ENCODE measurements at regions not wholly inside any gene's neighbourhood (a gene's known extent, or its start where the extent isn't known, plus 50 kb on each side); places are given as distances from the start of the nearest gene placed in this dataset.
"Not testable (repeated sequence)": the region's sequence is repeated elsewhere in the genome, so short reads cannot be mapped to it uniquely, and the experiment has no call there.

DNA sequence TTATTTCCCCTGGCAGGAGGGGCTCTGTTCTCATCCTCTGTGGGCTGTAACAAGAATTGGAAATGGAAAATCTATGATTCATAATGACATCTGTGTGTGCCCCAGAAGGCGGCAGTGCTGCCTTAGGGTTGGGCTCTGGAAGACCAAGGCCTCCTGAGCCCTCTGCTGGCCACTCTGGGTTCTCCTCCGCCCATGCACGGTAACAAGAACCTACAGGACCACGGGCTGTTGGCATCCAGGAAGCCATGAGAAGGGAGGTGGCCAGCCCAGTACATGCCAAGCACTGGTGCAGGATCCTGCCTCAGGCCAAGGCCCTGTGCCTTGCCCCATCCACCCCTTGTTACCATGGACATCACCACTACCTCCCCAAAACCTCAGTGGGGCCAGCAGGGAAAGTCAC is 454.2 kb downstream of the TP53TG3F start:
- not testable (repeated sequence) for H4K20me1 ChIP-seq, H3K9me3 ChIP-seq, H3K4me3 ChIP-seq, H3K27me3 ChIP-seq, H3K27ac ChIP-seq, H3K4me1 ChIP-seq, H3K9ac ChIP-seq, H3K4me2 ChIP-seq, H3K36me3 ChIP-seq

DNA sequence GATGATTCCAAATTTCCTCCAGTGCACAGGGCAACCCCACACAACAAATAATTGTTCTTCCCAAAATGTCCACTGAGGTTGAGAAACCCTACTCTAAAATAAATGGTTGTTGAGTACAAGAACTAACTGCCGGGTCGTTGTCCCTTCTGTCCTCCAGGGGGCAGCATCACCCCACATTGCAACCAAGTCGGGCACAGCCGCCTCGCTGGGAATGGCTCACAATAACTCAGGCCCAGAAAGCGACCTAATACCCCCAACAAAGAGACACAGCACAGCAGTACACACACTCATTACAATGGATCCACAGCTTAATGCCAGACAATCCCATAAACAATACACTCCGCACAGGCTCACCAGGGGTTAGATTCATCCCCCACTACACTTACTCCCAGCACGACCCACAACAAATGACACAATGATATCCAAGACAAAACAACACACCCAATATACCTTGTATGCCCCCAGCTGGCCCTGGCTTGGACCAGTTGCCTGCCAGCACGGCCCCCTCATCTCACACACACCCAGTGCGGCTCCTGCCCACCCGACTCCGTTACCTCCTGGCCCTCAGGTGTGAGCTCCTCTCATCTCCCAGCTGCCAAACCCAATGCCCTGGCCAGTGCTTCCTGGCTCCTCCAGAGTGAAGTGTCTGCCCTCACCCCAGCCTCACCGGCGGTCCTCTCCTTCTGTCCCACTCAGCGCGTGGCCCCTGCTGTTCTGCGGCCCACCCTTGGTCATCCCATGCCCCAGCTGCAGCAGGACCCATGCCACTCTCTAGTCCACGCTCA is 461.5 kb downstream of the TP53TG3F start:
- not testable (repeated sequence) for H3K9me3 ChIP-seq, H3K27ac ChIP-seq, H3K4me1 ChIP-seq, H4K20me1 ChIP-seq, H3K4me3 ChIP-seq, H3K27me3 ChIP-seq, H3K9ac ChIP-seq, H3K4me2 ChIP-seq, H3K36me3 ChIP-seq

DNA sequence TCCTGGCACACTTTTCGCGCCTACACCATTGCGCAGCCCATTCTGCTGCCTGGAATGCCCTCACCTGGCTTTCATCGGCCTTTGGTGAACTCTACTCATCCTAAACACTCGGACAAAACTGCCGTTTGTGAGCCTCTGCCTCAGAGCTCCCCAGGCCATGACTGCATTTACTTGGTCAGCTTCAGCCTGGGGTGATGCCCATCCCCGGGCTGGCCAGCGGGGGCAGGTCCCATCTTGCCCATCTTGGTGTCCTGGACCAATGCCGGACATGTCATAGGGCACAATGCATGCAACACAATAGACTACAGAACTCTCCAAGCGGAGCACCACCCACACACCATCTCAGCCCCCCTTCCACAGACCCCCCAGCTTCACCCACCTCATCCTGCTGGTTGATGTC is 463.5 kb downstream of the TP53TG3F start:
- not testable (repeated sequence) for H3K4me3 ChIP-seq, H4K20me1 ChIP-seq

DNA sequence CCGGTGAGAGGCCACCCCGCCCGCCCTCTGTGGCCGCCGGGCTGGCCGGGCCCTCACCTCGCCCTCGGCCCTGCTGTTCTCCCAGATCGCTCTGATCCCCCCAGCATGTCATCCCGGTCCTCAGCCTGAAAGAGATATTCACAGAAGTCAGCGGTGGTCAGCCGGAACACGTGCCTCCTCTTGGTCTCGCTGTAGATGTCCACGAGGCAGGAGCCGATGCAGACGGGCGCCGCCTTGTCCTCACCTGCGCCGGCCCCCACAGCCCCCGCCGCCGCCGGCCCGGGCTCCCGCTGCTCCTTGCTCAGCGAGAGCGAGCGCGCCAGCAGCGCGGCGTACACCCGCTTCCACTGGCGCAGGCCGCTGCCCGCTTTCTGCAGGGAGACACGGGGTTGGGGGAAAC is 468.6 kb downstream of the TP53TG3F start:
- H4K20me1 ChIP-seq = not testable (repeated sequence)

More for the DNA sequence above, 463.5 kb downstream of the TP53TG3F start:
- not testable (repeated sequence) for H3K36me3 ChIP-seq, H3K4me1 ChIP-seq, H3K4me2 ChIP-seq, H3K27ac ChIP-seq, H3K27me3 ChIP-seq, H3K9me3 ChIP-seq, H3K9ac ChIP-seq

DNA sequence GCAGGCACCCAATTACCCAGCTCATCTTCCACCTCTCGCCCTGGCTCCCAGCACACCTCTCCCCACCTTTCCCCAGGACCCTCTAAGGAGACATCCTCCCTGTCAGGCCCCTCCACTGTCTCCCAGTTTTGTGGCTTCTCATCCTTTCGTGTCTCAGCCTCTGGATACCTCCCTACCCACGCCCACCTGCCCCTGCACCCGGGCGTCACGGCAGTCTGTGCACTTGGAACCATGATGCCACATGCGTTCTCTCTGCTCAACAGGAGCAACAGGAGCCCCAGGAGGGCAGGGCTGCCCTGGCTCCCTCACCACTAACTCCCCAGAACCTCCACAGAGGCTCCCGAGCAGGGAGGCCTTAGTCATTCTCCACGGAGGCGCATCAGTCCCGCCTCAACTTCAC is 472.8 kb downstream of the TP53TG3F start:
- not testable (repeated sequence) for H3K4me1 ChIP-seq, H3K9me3 ChIP-seq, H3K9ac ChIP-seq

More for the DNA sequence above, 468.6 kb downstream of the TP53TG3F start:
- not testable (repeated sequence) for H3K4me1 ChIP-seq, H3K27me3 ChIP-seq, H3K27ac ChIP-seq, H3K4me3 ChIP-seq, H3K4me2 ChIP-seq, H3K36me3 ChIP-seq, H3K9me3 ChIP-seq, H3K9ac ChIP-seq

DNA sequence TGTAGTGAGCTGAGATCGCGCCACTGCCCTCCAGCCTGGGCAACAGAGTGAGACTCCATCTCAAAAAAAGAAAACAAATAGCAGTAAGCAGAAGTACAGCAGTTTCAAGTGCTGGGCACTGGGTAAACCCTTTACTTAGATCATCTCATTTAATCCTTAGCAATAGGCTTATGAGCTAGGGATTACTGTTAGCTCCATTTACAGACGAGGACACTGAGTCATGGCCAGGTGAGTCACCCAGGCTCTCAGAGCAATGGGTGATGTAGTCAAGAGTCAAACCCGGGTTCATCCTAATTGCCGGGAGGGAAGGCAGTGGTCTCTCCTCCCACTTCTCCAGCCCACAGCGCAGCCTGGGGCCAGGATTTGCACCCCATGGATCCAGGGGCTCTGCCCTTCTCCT is 473.6 kb downstream of the TP53TG3F start:
- not testable (repeated sequence) for H3K4me3 ChIP-seq, H3K27me3 ChIP-seq, H3K4me2 ChIP-seq, H3K4me1 ChIP-seq, H3K27ac ChIP-seq, H3K9ac ChIP-seq, H3K36me3 ChIP-seq, H3K9me3 ChIP-seq, H4K20me1 ChIP-seq

More for the DNA sequence above, 472.8 kb downstream of the TP53TG3F start:
- not testable (repeated sequence) for H4K20me1 ChIP-seq, H3K36me3 ChIP-seq, H3K4me2 ChIP-seq, H3K27me3 ChIP-seq, H3K27ac ChIP-seq, H3K4me3 ChIP-seq

DNA sequence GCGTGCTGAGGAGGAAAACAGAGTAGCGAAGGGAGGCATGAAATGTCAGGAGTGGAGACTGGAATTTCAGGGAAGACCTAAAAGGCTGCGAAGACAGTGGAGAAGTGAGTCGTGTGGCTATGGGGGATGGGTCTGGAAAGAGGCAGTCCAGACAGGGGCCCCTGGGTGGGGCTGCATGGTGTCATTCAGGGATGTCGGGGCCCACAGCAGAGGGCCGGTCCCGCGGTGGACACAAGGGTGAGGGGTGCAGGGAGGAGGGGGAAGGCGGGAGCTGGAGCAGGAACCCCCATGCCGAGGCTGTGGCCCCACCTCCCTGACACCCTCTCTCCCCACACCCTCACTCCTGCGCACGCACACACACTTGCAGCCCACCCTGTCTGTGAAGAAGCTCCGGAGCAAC is 476.4 kb downstream of the TP53TG3F start:
- not testable (repeated sequence) for H3K4me3 ChIP-seq, H3K27ac ChIP-seq, H3K9me3 ChIP-seq, H4K20me1 ChIP-seq, H3K9ac ChIP-seq, H3K27me3 ChIP-seq, H3K4me1 ChIP-seq, H3K36me3 ChIP-seq, H3K4me2 ChIP-seq

DNA sequence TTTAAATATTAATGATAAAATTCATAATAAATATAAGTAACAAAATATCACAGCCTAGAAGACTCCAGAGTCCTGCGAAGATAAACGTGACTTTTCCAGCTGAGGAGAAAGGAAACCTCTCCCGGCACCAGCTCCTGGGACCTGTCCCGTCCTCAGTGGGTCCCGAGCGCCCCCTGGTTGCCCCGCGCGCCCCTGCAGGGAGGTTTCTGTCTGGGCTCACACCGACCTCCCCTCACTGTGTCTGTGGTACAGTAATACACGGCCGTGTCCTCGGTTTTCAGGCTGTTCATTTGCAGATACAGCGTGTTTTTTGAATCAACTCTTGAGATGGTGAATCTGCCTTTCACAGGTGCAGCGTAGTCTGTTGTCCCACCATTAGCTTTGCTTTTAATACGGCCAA is 478.7 kb downstream of the TP53TG3F start:
- H3K27ac ChIP-seq, H4K20me1 ChIP-seq, H3K9me3 ChIP-seq, H3K9ac ChIP-seq, H3K4me1 ChIP-seq, H3K27me3 ChIP-seq, H3K4me3 ChIP-seq, H3K36me3 ChIP-seq, H3K4me2 ChIP-seq: not testable (repeated sequence)

DNA sequence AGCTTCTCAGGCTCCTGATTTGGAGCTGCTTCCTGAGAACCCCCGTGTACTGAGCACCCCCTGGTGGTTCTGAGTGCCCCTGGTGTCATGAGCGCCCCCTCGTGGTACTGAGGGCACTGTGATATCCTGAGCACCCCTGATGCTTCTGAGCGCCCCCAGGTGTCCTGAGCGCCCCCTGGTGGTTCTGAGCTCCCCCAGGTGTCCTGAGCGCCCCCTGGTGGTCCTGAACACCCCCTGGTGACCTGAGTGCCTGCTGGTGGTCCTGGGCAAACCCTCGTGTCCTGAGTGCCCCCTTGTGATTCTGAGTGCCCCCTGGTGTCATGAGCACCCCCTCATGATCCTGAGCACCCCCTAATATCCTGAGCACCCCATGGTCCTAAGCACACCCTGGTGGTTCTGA is 502.1 kb downstream of the TP53TG3F start:
- not testable (repeated sequence) for H3K9ac ChIP-seq, H3K4me3 ChIP-seq, H3K4me1 ChIP-seq, H3K4me2 ChIP-seq, H4K20me1 ChIP-seq, H3K9me3 ChIP-seq, H3K27ac ChIP-seq, H3K36me3 ChIP-seq, H3K27me3 ChIP-seq

DNA sequence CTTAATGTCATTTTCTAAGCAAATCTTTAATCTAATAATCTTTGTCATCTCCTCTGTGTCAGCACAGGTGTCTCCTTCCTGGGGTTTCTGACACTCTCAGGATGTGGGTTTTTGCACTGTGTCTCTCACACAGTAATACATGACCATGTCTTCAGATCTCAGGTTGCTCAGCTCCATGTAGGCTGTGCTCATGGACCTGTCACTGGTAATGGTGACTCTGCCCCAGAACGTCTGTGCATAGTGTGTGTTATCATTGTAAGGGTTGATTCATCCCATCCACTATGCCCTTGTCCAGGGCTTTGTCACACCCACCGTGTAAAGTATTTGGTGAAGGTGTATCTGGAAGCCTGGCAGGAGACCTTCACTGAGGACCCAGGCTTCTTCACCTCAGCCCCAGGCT is 506.1 kb downstream of the TP53TG3F start:
- H3K9ac ChIP-seq, H3K4me3 ChIP-seq: not testable (repeated sequence)

DNA sequence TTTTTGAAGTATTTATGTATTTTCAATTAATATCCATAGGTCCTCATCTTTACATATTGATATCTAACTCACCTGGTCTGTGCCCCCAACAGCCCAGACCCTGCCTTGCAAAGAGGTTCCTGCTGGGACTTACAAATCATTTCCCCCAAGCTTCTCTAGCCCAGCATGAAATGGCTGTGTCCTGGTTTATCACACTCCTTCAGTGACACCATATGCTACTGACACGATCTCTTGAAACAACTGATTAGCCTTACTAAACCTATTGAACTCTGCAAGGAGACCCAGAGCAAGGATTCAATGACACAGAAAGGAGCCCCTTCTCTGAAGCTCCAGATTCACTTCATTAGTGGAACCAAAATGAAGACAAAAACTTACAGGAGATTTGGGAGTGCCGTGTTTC is 507.4 kb downstream of the TP53TG3F start:
- H3K27me3 ChIP-seq, H3K4me2 ChIP-seq, H3K9ac ChIP-seq, H3K9me3 ChIP-seq, H3K4me1 ChIP-seq, H4K20me1 ChIP-seq, H3K4me3 ChIP-seq, H3K27ac ChIP-seq, H3K36me3 ChIP-seq: not testable (repeated sequence)

More for the DNA sequence above, 506.1 kb downstream of the TP53TG3F start:
- not testable (repeated sequence) for H3K36me3 ChIP-seq, H3K4me2 ChIP-seq, H4K20me1 ChIP-seq, H3K27me3 ChIP-seq, H3K27ac ChIP-seq, H3K9me3 ChIP-seq, H3K4me1 ChIP-seq

DNA sequence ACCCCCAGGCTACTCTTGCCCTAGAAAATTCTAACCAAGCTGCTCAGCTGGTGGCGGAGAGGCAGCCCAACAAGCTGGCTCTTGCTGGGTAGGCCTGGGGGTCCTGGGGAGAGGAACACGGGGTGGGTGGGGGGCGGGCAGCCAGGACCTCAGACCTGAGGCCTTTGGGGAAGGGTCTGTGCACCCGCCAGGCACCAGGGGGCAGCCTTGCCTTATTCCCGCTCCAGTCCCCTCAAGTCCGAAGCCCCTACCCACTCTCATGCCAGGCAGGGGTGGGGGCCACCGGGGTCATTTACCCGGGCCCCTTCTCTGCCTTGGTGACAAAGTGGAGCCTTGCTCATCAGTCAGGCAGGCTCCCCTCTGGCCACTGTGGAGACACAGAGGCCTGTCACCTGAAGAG is 515.1 kb downstream of the TP53TG3F start:
- H3K9ac ChIP-seq, H4K20me1 ChIP-seq, H3K27ac ChIP-seq, H3K4me2 ChIP-seq, H3K4me3 ChIP-seq, H3K4me1 ChIP-seq, H3K36me3 ChIP-seq, H3K27me3 ChIP-seq, H3K9me3 ChIP-seq: not testable (repeated sequence)

DNA sequence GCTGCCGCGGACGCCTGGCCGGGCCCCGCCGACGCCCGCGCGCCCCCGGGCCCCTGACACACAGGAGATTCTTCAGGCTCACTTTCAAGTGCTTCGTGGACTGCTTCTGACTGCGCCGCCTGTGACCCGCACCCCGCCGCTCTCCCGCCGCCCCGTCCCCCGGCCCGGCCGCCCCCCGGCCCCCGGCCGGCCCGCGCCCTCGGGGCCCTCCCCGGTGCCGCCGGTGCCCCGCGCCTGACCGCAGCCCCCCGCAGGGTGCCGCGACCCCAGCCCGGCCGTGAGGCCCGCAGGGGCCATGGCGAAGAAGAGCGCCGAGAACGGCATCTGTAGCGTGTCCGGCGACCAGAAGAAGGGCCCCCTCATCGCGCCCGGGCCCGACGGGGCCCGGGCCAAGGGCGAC is 516.3 kb downstream of the TP53TG3F start:
- not testable (repeated sequence) for H3K27me3 ChIP-seq, H3K9me3 ChIP-seq, H3K36me3 ChIP-seq, H3K27ac ChIP-seq, H3K4me1 ChIP-seq, H4K20me1 ChIP-seq, H3K4me3 ChIP-seq, H3K9ac ChIP-seq, H3K4me2 ChIP-seq

DNA sequence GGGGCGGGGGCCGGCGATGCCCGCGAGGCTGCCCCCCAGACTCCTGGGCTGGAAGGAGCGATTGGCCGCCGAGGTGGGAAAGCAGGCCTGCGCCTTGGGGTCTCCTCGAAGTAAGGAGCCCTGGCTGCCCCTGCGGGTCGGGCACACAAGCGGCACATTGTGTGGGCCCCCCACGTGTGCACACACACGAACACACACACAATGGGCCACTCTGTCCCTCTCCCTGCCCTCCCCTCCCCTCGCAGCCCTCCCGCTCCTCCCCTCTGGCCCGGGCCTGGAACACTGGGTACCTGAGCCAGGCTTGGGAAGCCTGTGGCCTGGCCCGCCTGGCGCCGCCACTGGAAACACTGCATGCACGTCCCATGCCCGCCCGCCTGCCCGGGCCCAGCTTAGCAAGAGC is 517.1 kb downstream of the TP53TG3F start:
- not testable (repeated sequence) for H3K4me1 ChIP-seq, H4K20me1 ChIP-seq, H3K36me3 ChIP-seq, H3K4me3 ChIP-seq, H3K27me3 ChIP-seq, H3K9ac ChIP-seq, H3K9me3 ChIP-seq, H3K4me2 ChIP-seq, H3K27ac ChIP-seq

DNA sequence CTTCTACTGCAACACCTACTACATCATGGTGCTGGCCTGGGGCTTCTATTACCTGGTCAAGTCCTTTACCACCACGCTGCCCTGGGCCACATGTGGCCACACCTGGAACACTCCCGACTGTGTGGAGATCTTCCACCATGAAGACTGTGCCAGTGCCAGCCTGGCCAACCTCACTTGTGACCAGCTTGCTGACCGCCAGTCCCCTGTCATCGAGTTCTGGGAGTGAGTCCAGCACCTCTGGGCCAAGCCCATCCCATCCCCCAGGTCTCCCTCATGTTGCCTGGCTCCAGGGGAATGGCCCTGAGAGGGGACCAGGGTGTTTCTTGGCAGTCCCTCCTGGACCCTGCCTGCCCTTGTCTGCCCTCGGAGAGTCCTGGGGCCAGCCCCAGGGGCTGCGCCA is 519.4 kb downstream of the TP53TG3F start:
- not testable (repeated sequence) for H3K4me2 ChIP-seq, H4K20me1 ChIP-seq, H3K27me3 ChIP-seq, H3K9ac ChIP-seq, H3K36me3 ChIP-seq, H3K4me3 ChIP-seq, H3K9me3 ChIP-seq, H3K27ac ChIP-seq, H3K4me1 ChIP-seq

Measured in BLaER1 (cell line).